ENCODE measurements at regions not wholly inside any gene's neighbourhood (a gene's known extent, or its start where the extent isn't known, plus 50 kb on each side); places are given as distances from the start of the nearest gene placed in this dataset.

GRCh38 chr15:67981848-67982247 is 72.3 kb upstream of the PIAS1 start:
- no peak for DNase-seq (ENCODE audit: low read depth, low spot score)

GRCh38 chr15:67991706-67992105 is 62.4 kb upstream of the PIAS1 start:
- no peak for DNase-seq (ENCODE audit: low read depth, low spot score)

- no peak for DNase-seq (ENCODE audit: low read depth, low spot score)
Observed at GRCh38 chr15:67992411-67992810, 61.7 kb upstream of the PIAS1 start.

GRCh38 chr15:67992834-67993233 is 61.3 kb upstream of the PIAS1 start:
- no peak for DNase-seq (ENCODE audit: low read depth, low spot score)

- DNase-seq (ENCODE audit: low read depth, low spot score) = no peak
Observed at GRCh38 chr15:67997996-67998395, 56.1 kb upstream of the PIAS1 start.

- no peak for DNase-seq (ENCODE audit: low read depth, low spot score)
Observed at GRCh38 chr15:67998599-67999133, 55.4 kb upstream of the PIAS1 start.

DNA sequence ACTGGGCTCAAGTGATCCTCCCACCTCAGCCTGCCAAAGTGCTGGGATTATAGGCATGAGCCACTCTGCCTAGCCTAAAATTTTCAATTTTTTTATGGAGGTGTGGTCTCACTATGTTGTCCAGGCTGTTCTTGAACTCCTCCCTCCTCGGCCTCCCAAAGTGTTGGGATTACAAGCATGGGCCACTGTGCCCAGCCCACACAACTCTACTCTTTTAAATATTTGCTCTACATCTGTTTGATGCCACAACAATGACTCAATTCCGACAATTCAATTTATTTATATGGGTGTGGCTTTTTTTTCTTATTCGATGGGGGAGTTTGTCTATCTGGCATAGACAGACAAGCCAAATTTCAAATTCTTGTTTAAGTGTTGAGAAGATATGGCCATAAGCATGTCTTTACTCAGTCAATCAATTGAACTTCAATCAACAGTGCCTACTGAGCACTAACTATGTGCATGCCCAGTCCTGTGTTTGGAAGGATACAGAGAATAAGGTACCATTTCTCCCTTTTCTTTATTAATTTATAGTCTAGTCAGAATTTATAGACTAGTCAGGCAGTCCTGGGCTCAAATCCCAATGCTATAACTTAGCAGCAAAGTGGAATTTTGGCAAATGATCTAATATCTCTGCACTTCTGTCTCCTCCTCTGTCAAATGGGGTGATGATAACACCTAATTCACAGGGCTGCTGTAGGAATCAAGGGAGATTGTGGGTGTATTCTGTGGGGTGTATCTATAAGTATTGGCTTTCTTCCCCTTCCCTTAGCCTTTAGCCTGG is 54.6 kb upstream of the PIAS1 start:
- DNase-seq (ENCODE audit: low read depth, low spot score) = no peak

DNA sequence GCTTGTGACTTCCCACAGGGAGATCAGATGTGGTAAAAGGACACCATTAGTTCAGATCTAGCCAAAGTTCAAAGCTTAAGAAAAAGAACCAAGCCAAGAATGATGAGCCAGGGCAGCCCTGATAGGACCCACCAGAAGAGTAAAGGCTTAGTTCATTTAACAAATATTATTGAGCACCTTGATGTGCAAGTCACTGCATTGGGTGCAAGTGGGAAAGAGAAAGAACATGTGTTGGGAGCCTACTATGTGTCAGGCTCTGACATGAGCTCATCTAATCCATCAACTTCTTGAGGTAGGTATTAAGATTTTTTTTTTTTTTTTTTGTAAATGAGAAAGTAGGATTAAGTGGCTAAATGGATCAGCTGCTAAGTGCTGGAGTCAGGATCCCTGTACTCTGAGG is 53.4 kb upstream of the PIAS1 start:
- no peak for DNase-seq (ENCODE audit: low read depth, low spot score)

DNA sequence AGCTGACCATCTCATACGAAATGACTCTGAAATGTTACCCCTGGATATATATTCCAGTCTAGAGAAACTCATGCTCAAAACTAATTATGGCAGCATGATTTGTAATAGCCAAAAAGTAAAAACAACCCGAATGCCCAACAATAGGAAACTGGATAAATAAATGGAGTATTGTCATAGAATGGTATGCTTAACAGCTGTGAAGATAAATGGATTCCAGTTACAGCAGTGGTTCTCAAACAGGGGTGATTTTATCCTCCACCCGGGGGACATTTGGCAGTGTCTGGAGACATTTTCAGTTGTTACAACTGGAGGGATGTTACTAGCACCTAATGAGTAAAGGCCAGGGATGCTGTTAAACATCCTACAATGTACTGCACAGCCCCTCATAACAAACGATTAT is 52.3 kb upstream of the PIAS1 start:
- DNase-seq (ENCODE audit: low read depth, low spot score) = no peak

DNA sequence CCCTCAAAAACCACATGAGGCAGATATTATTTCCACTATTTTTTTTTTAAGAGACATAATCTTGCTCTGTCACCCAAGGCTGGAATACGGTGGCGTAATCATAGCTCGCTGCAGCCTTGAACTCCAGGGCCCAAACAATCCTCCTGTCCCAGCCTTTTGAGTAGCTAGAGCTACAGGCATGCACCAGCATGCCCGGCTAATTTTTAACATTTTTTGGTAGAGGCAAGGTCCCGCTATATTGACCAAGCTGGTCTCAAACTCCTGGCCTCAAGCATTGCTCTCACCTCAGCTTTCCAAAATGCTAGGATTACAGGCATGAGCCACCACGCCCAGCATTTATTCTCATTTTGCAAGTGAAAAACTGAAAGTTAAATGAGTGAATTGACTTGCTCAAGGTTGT is 50.8 kb upstream of the PIAS1 start:
- DNase-seq (ENCODE audit: low read depth, low spot score) = no peak
